IMR-90 (cell line): ENCODE measurements at regions not wholly inside any gene's neighbourhood (a gene's known extent, or its start where the extent isn't known, plus 50 kb on each side); places are given as distances from the start of the nearest gene placed in this dataset.

Source experiments
- ATAC-seq: fragments of 200-7000 bp; cut with Tn5 transposase; 2 replicates; pipeline ENCODE4 v1.9.1; 2020; ENCODE audit warnings: low read depth, mild to moderate bottlenecking, moderate library complexity
- BruUV-seq: library from RNA; stranded (reverse); fragments of 400-500 nt; replicated peaks from 2 replicates; lab custom pipeline; 2021; lab: Mats Ljungman, UMichigan
- CTCF ChIA-PET: fragments of 300-600 bp; formaldehyde crosslinking; extraction: SDS; loops from one replicate; lab custom pipeline; 2021; ENCODE audit warnings: antibody characterized with exemption; lab: Yijun Ruan, JAX
- POLR2A ChIA-PET: fragments of 300-600 bp; sonication (Branson Sonifier 250); formaldehyde crosslinking; loops from one replicate; lab custom pipeline; 2022; ENCODE audit warnings: antibody characterized with exemption; ENCODE audit not compliant: unreplicated experiment; lab: Charles Lee
- DNase-seq: peaks from one replicate; pipeline ENCODE4 v3.0.0; 2013
- H2AFZ ChIP-seq: replicated peaks from 2 replicates; pipeline ENCODE3; 2013; ENCODE audit warnings: low read length, mild to moderate bottlenecking; ENCODE audit not compliant: poor library complexity
- H2AK5ac ChIP-seq: 2 replicates; pipeline ENCODE4 v1.6.1; 2013; ENCODE audit warnings: low read depth, low read length, inconsistent platforms
- H2AK9ac ChIP-seq: replicated peaks from 2 replicates; pipeline ENCODE3; 2013; ENCODE audit warnings: mild to moderate bottlenecking, low read depth, low read length, moderate library complexity; ENCODE audit not compliant: poor library complexity
- H2BK120ac ChIP-seq: 2 replicates; pipeline ENCODE4 v1.6.1; 2013; ENCODE audit warnings: low read depth, low read length, inconsistent platforms
- H2BK15ac ChIP-seq: 3 replicates; pipeline ENCODE4 v1.6.1; 2013; ENCODE audit warnings: low read depth, low read length, inconsistent platforms
- H2BK20ac ChIP-seq: 2 replicates; pipeline ENCODE4 v1.6.1; 2013; ENCODE audit warnings: low read depth, mild to moderate bottlenecking, inconsistent platforms, low read length, moderate library complexity
- H2BK5ac ChIP-seq: 2 replicates; pipeline ENCODE4 v1.6.1; 2013; ENCODE audit warnings: mild to moderate bottlenecking, low read depth, low read length, inconsistent platforms; ENCODE audit not compliant: poor library complexity, severe bottlenecking
- H3K14ac ChIP-seq: replicated peaks from 2 replicates; pipeline ENCODE4 v1.6.1; 2013; ENCODE audit warnings: low read depth, low read length, inconsistent platforms
- H3K18ac ChIP-seq: 2 replicates; pipeline ENCODE4 v1.6.1; 2013; ENCODE audit warnings: low read depth, low read length, control low read depth
- H3K23ac ChIP-seq: 2 replicates; pipeline ENCODE4 v1.6.1; 2013; ENCODE audit warnings: low read depth, low read length, inconsistent platforms
- H3K27ac ChIP-seq: 2 replicates; pipeline ENCODE4 v1.5.1; 2013; ENCODE audit warnings: mild to moderate bottlenecking, control low read depth, low read length; ENCODE audit not compliant: insufficient read depth
- H3K27me3 ChIP-seq: 2 replicates; pipeline ENCODE4 v1.6.1; 2013; ENCODE audit warnings: low read length; ENCODE audit not compliant: control insufficient read depth, insufficient read depth
- H3K36me3 ChIP-seq: 2 replicates; pipeline ENCODE4 v1.6.1; 2013; ENCODE audit warnings: low read length, mixed read lengths; ENCODE audit not compliant: control insufficient read depth, insufficient read depth
- H3K4ac ChIP-seq: 2 replicates; pipeline ENCODE4 v1.6.1; 2013; ENCODE audit warnings: low read depth, low read length, inconsistent platforms
- H3K4me1 ChIP-seq: 2 replicates; pipeline ENCODE4 v1.6.1; 2013; ENCODE audit warnings: low read length, mixed read lengths; ENCODE audit not compliant: control insufficient read depth, insufficient read depth
- H3K4me2 ChIP-seq: 2 replicates; pipeline ENCODE4 v1.6.1; 2013; ENCODE audit warnings: low read depth, mild to moderate bottlenecking, control low read depth, low read length, moderate library complexity
- H3K4me3 ChIP-seq: 2 replicates; pipeline ENCODE4 v1.5.1; 2013; ENCODE audit warnings: low read depth, mild to moderate bottlenecking, control low read depth, low read length, moderate library complexity; ENCODE audit not compliant: insufficient read depth
- H3K56ac ChIP-seq: 2 replicates; pipeline ENCODE4 v1.6.1; 2013; ENCODE audit warnings: low read length, inconsistent platforms; ENCODE audit not compliant: insufficient read depth; ENCODE audit errors: extremely low read depth
- H3K79me1 ChIP-seq, 2 experiments: 2 replicates each; pipeline ENCODE4 v1.6.1; 2013; ENCODE audit warnings: low read length in 2 of 2, inconsistent platforms in 1 of 2, low read depth in 1 of 2
- H3K9ac ChIP-seq: 2 replicates; pipeline ENCODE4 v1.6.1; 2013; ENCODE audit warnings: low read depth, low read length, control low read depth
- H3K9me1 ChIP-seq: 2 replicates; pipeline ENCODE4 v1.6.1; 2013; ENCODE audit warnings: low read length, inconsistent platforms; ENCODE audit not compliant: insufficient read depth
- H3K9me3 ChIP-seq: 2 replicates; pipeline ENCODE4 v1.6.1; 2013; ENCODE audit warnings: low read length; ENCODE audit not compliant: control insufficient read depth, insufficient read depth
- H4K20me1 ChIP-seq: 2 replicates; pipeline ENCODE4 v1.6.1; 2013; ENCODE audit warnings: low read length, inconsistent platforms; ENCODE audit not compliant: insufficient read depth
- H4K5ac ChIP-seq: 2 replicates; pipeline ENCODE4 v1.6.1; 2013; ENCODE audit warnings: mild to moderate bottlenecking, low read depth, low read length, control low read depth
- H4K8ac ChIP-seq, 2 experiments: 2 replicates each; pipeline ENCODE4 v1.6.1; 2013; ENCODE audit warnings: low read depth in 2 of 2, low read length in 2 of 2, control low read depth in 1 of 2, inconsistent platforms in 1 of 2
- H4K91ac ChIP-seq: 2 replicates; pipeline ENCODE4 v1.6.1; 2013; ENCODE audit warnings: low read depth, low read length, inconsistent platforms; ENCODE audit not compliant: insufficient read depth
- BHLHE40 ChIP-seq: fragments of 150-350 bp; IDR thresholded peaks from 2 replicates; pipeline ENCODE4 v1.6.1; 2016; ENCODE audit warnings: mild to moderate bottlenecking, low read depth, low read length
- CHD1 ChIP-seq: IDR thresholded peaks from 2 replicates; pipeline ENCODE4 v1.6.1; 2012; ENCODE audit warnings: low read depth, low read length, improper control_type of control experiment
- FOS ChIP-seq: fragments of 150-350 bp; IDR thresholded peaks from 2 replicates; pipeline ENCODE4 v1.6.1; 2016; ENCODE audit warnings: low read depth, low read length
- MAZ ChIP-seq: IDR thresholded peaks from 2 replicates; pipeline ENCODE4 v1.6.1; 2012; ENCODE audit warnings: low read depth, mild to moderate bottlenecking, low read length, improper control_type of control experiment, moderate library complexity, borderline replicate concordance
- MXI1 ChIP-seq: IDR thresholded peaks from 2 replicates; pipeline ENCODE4 v1.6.1; 2012; ENCODE audit warnings: low read depth, mild to moderate bottlenecking, low read length, moderate library complexity, borderline replicate concordance
- RCOR1 ChIP-seq: IDR thresholded peaks from 2 replicates; pipeline ENCODE4 v1.6.1; 2012; ENCODE audit warnings: mild to moderate bottlenecking, low read length, improper control_type of control experiment; ENCODE audit not compliant: insufficient replicate concordance
- SMC3 ChIP-seq: fragments of 150-350 bp; IDR thresholded peaks from 2 replicates; pipeline ENCODE4 v1.6.1; 2016; ENCODE audit warnings: low read depth, mild to moderate bottlenecking, antibody characterized with exemption, low read length, moderate library complexity
- WGBS, 2 experiments: methylation state at CpG; one replicate each; pipeline versions ENCODE4 v1.1.5 to v1.1.7; 2013; ENCODE audit warnings: missing lambda C conversion rate in 2 of 2; ENCODE audit not compliant: insufficient read length in 1 of 2; ENCODE audit errors: extremely low coverage in 2 of 2; 5-methylcytosine and 5-hydroxymethylcytosine counted together
- dilution Hi-C: fragments of 300-500 bp; cut with HindIII; formaldehyde crosslinking; loops from one replicate; pipeline ENCODE4 v1.14.3; 2018; ENCODE audit warnings: low sequenced_read_pairs; ENCODE audit not compliant: unreplicated experiment
- in situ Hi-C: fragments of 300-500 bp; cut with MboI; formaldehyde crosslinking; loops from 3 replicates; pipeline ENCODE4 v1.14.3; 2019; ENCODE audit warnings: low sequenced_read_pairs, inconsistent platforms, mixed read lengths
- intact Hi-C: fragments of 100-400 bp; cut with micrococcal nuclease; formaldehyde crosslinking; loops from 2 replicates; pipeline ENCODE4 v1.10.0; 2022
- TF ChIP-seq, protein P1 (sequence below): fragments of 150-350 bp; IDR thresholded peaks from 2 replicates; pipeline ENCODE4 v1.6.1; 2017; ENCODE audit warnings: mild to moderate bottlenecking, antibody characterized with exemption, low read length, low read depth

GRCh38 chr3:177579419-177579818 lies 382.1 kb upstream of the TBL1XR1 start:
- H2AK9ac ChIP-seq, result no peak overlapping the region
- H3K27me3 ChIP-seq, result no peaks in the 10 kb centered on the region
- dilution Hi-C loops, result no loop called here
- H3K9ac ChIP-seq, result no peak overlapping the region
- no peak overlapping the region for H2AK5ac ChIP-seq
- no peak overlapping the region for H4K5ac ChIP-seq
- no peak overlapping the region for H4K91ac ChIP-seq
- H3K18ac ChIP-seq, result no peak overlapping the region
- H2BK5ac ChIP-seq, result no peak overlapping the region
- TF ChIP-seq FOS (no peak), RCOR1 (no peak), CHD1 (no peak), MXI1 (no peak), MAZ (no peak), SMC3 (no peak), BHLHE40 (no peak)
- TF ChIP-seq, protein P1, sequence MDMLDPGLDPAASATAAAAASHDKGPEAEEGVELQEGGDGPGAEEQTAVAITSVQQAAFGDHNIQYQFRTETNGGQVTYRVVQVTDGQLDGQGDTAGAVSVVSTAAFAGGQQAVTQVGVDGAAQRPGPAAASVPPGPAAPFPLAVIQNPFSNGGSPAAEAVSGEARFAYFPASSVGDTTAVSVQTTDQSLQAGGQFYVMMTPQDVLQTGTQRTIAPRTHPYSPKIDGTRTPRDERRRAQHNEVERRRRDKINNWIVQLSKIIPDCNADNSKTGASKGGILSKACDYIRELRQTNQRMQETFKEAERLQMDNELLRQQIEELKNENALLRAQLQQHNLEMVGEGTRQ, result no peak
- in situ Hi-C loops, result no loop called here
- no peaks in the 10 kb centered on the region for H3K36me3 ChIP-seq
- H3K4me2 ChIP-seq, result no peak overlapping the region
- no peak overlapping the region for H2BK120ac ChIP-seq
- no peak overlapping the region for H2BK15ac ChIP-seq
- H3K9me1 ChIP-seq, result peaks cover under 1% of the 10 kb centered on the region; the same call in 1 of the 2 replicates
- H2AFZ ChIP-seq, result no peak overlapping the region
- no peak overlapping the region for H3K4me3 ChIP-seq
- no peak overlapping the region for H3K23ac ChIP-seq
- intact Hi-C loops, result no loop called here
- H3K79me1 ChIP-seq, result no peaks in the 10 kb centered on the region
- H3K14ac ChIP-seq, result 0 out of 2 replicates have a peak overlapping the region, but pooled peaks have one; percentile 43
- WGBS, 2 experiments, result 100% methylated on average over 1 of the region's 4 CpGs; no CpG with 5 or more reads in 1 of the 2 experiments
- no TSS peak for BruUV-seq
- ChIA-PET CTCF (interaction anchor here (1.7 kb wide), 1 partner anchor 10 kb away, joined by 6 read pairs; no protein-coding TSS in a partner anchor), POLR2A (no interaction called here)
- no peaks in the 10 kb centered on the region for H4K20me1 ChIP-seq
- no peak overlapping the region for H2BK20ac ChIP-seq
- H3K27ac ChIP-seq, result no peak overlapping the region
- DNase-seq (peak; percentile 32), ATAC-seq (no peak)
- no peak overlapping the region for H3K4ac ChIP-seq
- H4K8ac ChIP-seq, result no peak overlapping the region
- H3K4me1 ChIP-seq, result no peaks in the 10 kb centered on the region
- H3K56ac ChIP-seq, result no peak overlapping the region
- H3K9me3 ChIP-seq, result no peaks in the 10 kb centered on the region
